ENCODE measurements at regions not wholly inside any gene's neighbourhood (a gene's known extent, or its start where the extent isn't known, plus 50 kb on each side); places are given as distances from the start of the nearest gene placed in this dataset.

- 93 to 96% methylated on average over 3 of the region's 3 CpGs for WGBS, 2 donors
- H3K4me3 ChIP-seq (ENCODE audit: low read depth, poor library complexity, severe bottlenecking) = no peak overlapping the region
- no peak for DNase-seq (ENCODE audit: low spot score in 2 of 2)
- intact Hi-C loops (cut with DNase I; ENCODE audit: low total_unique reads) = no loop called here
- TF ChIP-seq CTCF (IDR thresholded peaks at IDR 0.05) = no peak
- TF ChIP-seq POLR2A (IDR thresholded peaks at IDR 0.05) = no peak
Measured at GRCh38 chr9:88691091-88691490, 156.1 kb downstream of the NXNL2 start.

- H3K4me3 ChIP-seq (ENCODE audit: low read depth, poor library complexity, severe bottlenecking) = no peak overlapping the region
- WGBS, 2 donors = 87 to 88% methylated on average over 2 of the region's 2 CpGs
- intact Hi-C loops (cut with DNase I; ENCODE audit: low total_unique reads) = no loop called here
- no peak for TF ChIP-seq CTCF (IDR thresholded peaks at IDR 0.05)
- no peak for TF ChIP-seq POLR2A (IDR thresholded peaks at IDR 0.05)
- no peak for DNase-seq (ENCODE audit: low spot score in 2 of 2)
Measured at GRCh38 chr9:88691811-88692210, 156.8 kb downstream of the NXNL2 start.

- 43 to 62% methylated on average over 2 of the region's 2 CpGs for WGBS, 2 donors
- intact Hi-C loops (cut with DNase I; ENCODE audit: low total_unique reads) = no loop called here
- no peak for DNase-seq (ENCODE audit: low spot score in 2 of 2)
- TF ChIP-seq CTCF (IDR thresholded peaks at IDR 0.05) (no peak), POLR2A (IDR thresholded peaks at IDR 0.05) (no peak)
- H3K4me3 ChIP-seq (ENCODE audit: low read depth, poor library complexity, severe bottlenecking) = no peak overlapping the region
Measured at GRCh38 chr9:88692827-88693226, 157.8 kb downstream of the NXNL2 start.

- no peak for TF ChIP-seq CTCF (IDR thresholded peaks at IDR 0.05)
- no peak for TF ChIP-seq POLR2A (IDR thresholded peaks at IDR 0.05)
- DNase-seq (ENCODE audit: low spot score in 2 of 2) = no peak
- intact Hi-C loops (cut with DNase I; ENCODE audit: low total_unique reads) = no loop called here
- WGBS, 2 donors = 49 to 58% methylated on average over 12 of the region's 12 CpGs
- no peak overlapping the region for H3K4me3 ChIP-seq (ENCODE audit: low read depth, poor library complexity, severe bottlenecking)
Measured at GRCh38 chr9:88694625-88695024, 159.6 kb downstream of the NXNL2 start.

GRCh38 chr9:88696501-88696900 lies 161.5 kb downstream of the NXNL2 start:
- intact Hi-C loops (cut with DNase I; ENCODE audit: low total_unique reads) = no loop called here
- WGBS, 2 donors = 91 to 92% methylated on average over 9 of the region's 9 CpGs
- TF ChIP-seq CTCF (IDR thresholded peaks at IDR 0.05) = no peak
- TF ChIP-seq POLR2A (IDR thresholded peaks at IDR 0.05) = no peak
- no peak overlapping the region for H3K4me3 ChIP-seq (ENCODE audit: low read depth, poor library complexity, severe bottlenecking)
- no peak for DNase-seq (ENCODE audit: low spot score in 2 of 2)

GRCh38 chr9:88697764-88698432 lies 162.9 kb downstream of the NXNL2 start:
- intact Hi-C loops (cut with DNase I; ENCODE audit: low total_unique reads) = no loop called here
- no peak overlapping the region for H3K4me3 ChIP-seq (ENCODE audit: low read depth, poor library complexity, severe bottlenecking)
- WGBS, 2 donors = 69 to 71% methylated on average over 8 of the region's 8 CpGs
- TF ChIP-seq CTCF (IDR thresholded peaks at IDR 0.05) = no peak
- no peak for TF ChIP-seq POLR2A (IDR thresholded peaks at IDR 0.05)
- DNase-seq (ENCODE audit: low spot score in 2 of 2) = no peak

All from lower leg skin (tissue), 4 donors.